B cell (primary cell): ENCODE measurements at regions not wholly inside any gene's neighbourhood (a gene's known extent, or its start where the extent isn't known, plus 50 kb on each side); places are given as distances from the start of the nearest gene placed in this dataset.

ENCODE experiments used
- ATAC-seq: fragments of 200-7000 bp; cut with Tn5 transposase; one replicate; pipeline ENCODE4 v1.10.0; 2021; ENCODE audit warnings: low read depth, mild to moderate bottlenecking, moderate number of reproducible peaks, moderate library complexity
- CTCF ChIA-PET: fragments of 350-600 bp; sonication (Branson Sonifier 250); formaldehyde crosslinking; loops from one replicate; lab custom pipeline; 2021; ENCODE audit warnings: antibody characterized with exemption, inconsistent platforms; lab: Charles Lee
- POLR2A ChIA-PET: fragments of 350-600 bp; sonication (Branson Sonifier 250); formaldehyde crosslinking; loops from one replicate; lab custom pipeline; 2021; ENCODE audit warnings: antibody characterized with exemption; lab: Charles Lee
- DNase-seq: peaks from one replicate; pipeline ENCODE4 v3.0.0; 2013
- H2AFZ ChIP-seq: 2 replicates; pipeline ENCODE4 v1.6.1; 2012; ENCODE audit warnings: mild to moderate bottlenecking, low read depth, low read length; ENCODE audit not compliant: insufficient read depth, poor library complexity, severe bottlenecking
- H3K27ac ChIP-seq, 2 donors: 1 replicate in 1 of 2; 2 replicates in 1 of 2; pipeline ENCODE4 v1.5.1; 2012 to 2013; ENCODE audit warnings: low read length in 2 of 2, mild to moderate bottlenecking in 2 of 2, moderate library complexity in 1 of 2
- H3K27me3 ChIP-seq, 4 experiments: fragments of 200-600 bp in 1 of 4; sonication (generic) in 1 of 4; replicated peaks in 1 of 4; 1 replicate in 2 of 4; 2 replicates in 2 of 4; pipeline versions ENCODE4 v1.6.1 to v1.7.0; 2013 to 2016; ENCODE audit warnings: low read length in 3 of 4, mild to moderate bottlenecking in 2 of 4, mixed read lengths in 1 of 4, moderate library complexity in 1 of 4; ENCODE audit not compliant: insufficient read depth in 4 of 4, control insufficient read depth in 3 of 4; ENCODE audit errors: control extremely low read depth in 1 of 4
- H3K36me3 ChIP-seq, 2 experiments: replicated peaks in 1 of 2; 1 replicate in 1 of 2; 2 replicates in 1 of 2; pipeline versions ENCODE4 v1.6.1 to v1.7.1; 2013; ENCODE audit warnings: low read length in 1 of 2; ENCODE audit not compliant: insufficient read depth in 2 of 2, control insufficient read depth in 1 of 2; ENCODE audit errors: control extremely low read depth in 1 of 2, extremely low read depth in 1 of 2
- H3K4me1 ChIP-seq, 2 donors: fragments of 200-600 bp in 1 of 2; sonication (generic) in 1 of 2; 1 replicate in 1 of 2; 2 replicates in 1 of 2; pipeline versions ENCODE4 v1.5.1 to v1.6.1; 2013 to 2017; ENCODE audit warnings: low read length in 2 of 2; ENCODE audit not compliant: control insufficient read depth in 2 of 2, insufficient read depth in 2 of 2
- H3K4me2 ChIP-seq: replicated peaks from 2 replicates; pipeline ENCODE3; 2012; ENCODE audit warnings: mild to moderate bottlenecking, low read depth, low read length; ENCODE audit not compliant: poor library complexity, severe bottlenecking
- H3K4me3 ChIP-seq, 5 experiments: fragments of 200-600 bp in 1 of 5; sonication (generic) in 1 of 5; 1 replicate in 3 of 5; 2 replicates in 2 of 5; pipeline versions ENCODE4 v1.5.1 to v1.7.0; 2011 to 2016; ENCODE audit warnings: low read length in 4 of 5, mild to moderate bottlenecking in 4 of 5, low read depth in 2 of 5, control low read depth in 1 of 5, moderate library complexity in 1 of 5; ENCODE audit not compliant: insufficient read depth in 1 of 5; ENCODE audit errors: control extremely low read depth in 1 of 5, extremely low read depth in 1 of 5
- H3K79me2 ChIP-seq: fragments of 200-600 bp; sonication (generic); one replicate; pipeline ENCODE4 v1.6.0; 2016; ENCODE audit warnings: low read length; ENCODE audit not compliant: control insufficient read depth, insufficient read depth
- H3K9ac ChIP-seq: fragments of 200-600 bp; sonication (generic); 2 replicates; pipeline ENCODE4 v1.6.1; 2017; ENCODE audit warnings: mild to moderate bottlenecking, low read length, moderate library complexity
- H3K9me3 ChIP-seq, 3 donors: one replicate each; pipeline versions ENCODE4 v1.6.1 to v1.7.1; 2013; ENCODE audit warnings: low read length in 2 of 3; ENCODE audit not compliant: control insufficient read depth in 2 of 3, insufficient read depth in 1 of 3; ENCODE audit errors: control extremely low read depth in 1 of 3
- H4K20me1 ChIP-seq: 2 replicates; pipeline ENCODE4 v1.6.0; 2012; ENCODE audit warnings: mild to moderate bottlenecking, low read length; ENCODE audit not compliant: insufficient read depth, control insufficient read depth, poor library complexity, severe bottlenecking
- H3K27ac Mint-ChIP-seq: one replicate; pipeline ENCODE4 v1.8.0; 2021; ENCODE audit warnings: mixed read lengths
- H3K27me3 Mint-ChIP-seq: one replicate; pipeline ENCODE4 v1.8.0; 2021; ENCODE audit warnings: mixed read lengths
- H3K4me1 Mint-ChIP-seq: one replicate; pipeline ENCODE4 v1.8.0; 2021; ENCODE audit warnings: mixed read lengths
- H3K4me3 Mint-ChIP-seq: one replicate; pipeline ENCODE4 v1.8.0; 2021; ENCODE audit warnings: mixed read lengths
- H3K9me3 Mint-ChIP-seq: one replicate; pipeline ENCODE4 v1.8.0; 2022; ENCODE audit warnings: mixed read lengths; ENCODE audit not compliant: insufficient read depth
- CTCF ChIP-seq: fragments of 200-600 bp; IDR thresholded peaks from one replicate; pipeline ENCODE4 v1.8.0; 2022; ENCODE audit warnings: antibody characterized with exemption, mild to moderate bottlenecking
- EZH2 ChIP-seq: IDR thresholded peaks from 2 replicates; pipeline ENCODE4 v1.6.1; 2012; ENCODE audit warnings: borderline replicate concordance, low read depth, mild to moderate bottlenecking, moderate library complexity, low read length; ENCODE audit not compliant: insufficient read depth, poor library complexity, severe bottlenecking
- WGBS: methylation state at CpG from one replicate; pipeline ENCODE4 v1.1.5; 2013; ENCODE audit warnings: missing lambda C conversion rate; ENCODE audit not compliant: insufficient coverage; 5-methylcytosine and 5-hydroxymethylcytosine counted together
- intact Hi-C: fragments of 100-400 bp; cut with micrococcal nuclease; formaldehyde crosslinking; loops from one replicate; pipeline ENCODE4 v1.10.0; 2022

DNA sequence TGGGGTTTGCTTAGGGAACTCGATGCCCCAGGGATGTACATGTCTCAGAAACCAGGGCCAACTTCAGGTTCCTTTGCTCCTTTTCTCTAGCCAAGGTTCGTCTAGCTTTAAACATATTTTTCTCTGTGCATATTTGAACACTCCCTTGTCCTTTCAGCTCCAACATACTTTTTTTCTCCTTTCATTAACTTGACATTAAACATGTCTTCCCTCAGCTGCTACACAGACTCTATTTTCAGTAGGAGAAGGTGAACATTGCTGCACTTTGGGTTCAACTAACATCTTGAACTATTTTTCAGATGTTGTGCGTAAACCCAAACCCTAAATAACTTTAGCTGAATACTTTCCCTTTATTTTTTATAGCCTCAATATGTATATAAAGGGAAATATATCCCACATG, 212.9 kb downstream of the MTX2 start:
- no peak for DNase-seq
- H3K36me3 ChIP-seq: no peaks in the 10 kb centered on the region
- H3K27me3 Mint-ChIP-seq: peaks cover 33% of the 10 kb centered on the region

GRCh38 chr2:176483476-176483875, 214.2 kb downstream of the MTX2 start:
- CTCF ChIA-PET: interaction anchor here (1.3 kb wide), 1 partner anchor 29 kb away, joined by 3 read pairs; no protein-coding TSS in a partner anchor
- H3K4me1 Mint-ChIP-seq: no peaks in the 10 kb centered on the region
- Histone ChIP-seq H3K4me3 (no peak overlapping the region), H4K20me1 (no peaks in the 10 kb centered on the region), H3K27ac (no peak overlapping the region), H2AFZ (no peak overlapping the region), H3K4me1 (no peaks in the 10 kb centered on the region), H3K27me3 (peaks cover 0 to 9% (median 3%) of the 10 kb centered on the region in 4 experiments), H3K79me2 (no peaks in the 10 kb centered on the region), H3K9me3 (peaks cover 0 to 2% (median 0%) of the 10 kb centered on the region in 3 donors), H3K36me3 (no peaks in the 10 kb centered on the region), H3K4me2 (no peak overlapping the region), H3K9ac (no peak overlapping the region)
- no peak overlapping the region for H3K4me3 Mint-ChIP-seq
- WGBS: 93% methylated on average over 2 of the region's 7 CpGs
- intact Hi-C loops: no loop called here
- no peak overlapping the region for H3K27ac Mint-ChIP-seq
- TF ChIP-seq EZH2: no peak
- no peak for TF ChIP-seq CTCF
- no peaks in the 10 kb centered on the region for H3K9me3 Mint-ChIP-seq
- peaks cover 34% of the 10 kb centered on the region for H3K27me3 Mint-ChIP-seq
- POLR2A ChIA-PET: no interaction called here
- DNase-seq: no peak
- ATAC-seq: no peak

More for the DNA sequence above, 212.9 kb downstream of the MTX2 start:
- no peak for ATAC-seq
- H3K9me3 Mint-ChIP-seq: no peaks in the 10 kb centered on the region
- H3K9me3 ChIP-seq: no peaks in the 10 kb centered on the region
- H3K4me3 ChIP-seq: no peak overlapping the region
- no peak overlapping the region for H3K4me2 ChIP-seq
- TF ChIP-seq EZH2: no peak
- no peak for TF ChIP-seq CTCF
- H3K4me1 ChIP-seq: no peaks in the 10 kb centered on the region
- no peak overlapping the region for H2AFZ ChIP-seq
- ChIA-PET POLR2A (no interaction called here), CTCF (interaction anchor here (0.9 kb wide), 1 partner anchor 72 kb away, joined by 3 read pairs; no protein-coding TSS in a partner anchor)
- H3K9ac ChIP-seq: no peak overlapping the region
- intact Hi-C loops: no loop called here
- H3K79me2 ChIP-seq: no peaks in the 10 kb centered on the region
- peaks cover 0 to 9% (median 3%) of the 10 kb centered on the region in 4 experiments for H3K27me3 ChIP-seq
- no peak overlapping the region for H3K27ac Mint-ChIP-seq
- no peak overlapping the region for H3K4me3 Mint-ChIP-seq
- no peak overlapping the region for H3K27ac ChIP-seq
- no peaks in the 10 kb centered on the region for H3K4me1 Mint-ChIP-seq
- WGBS: 71% methylated on average over 2 of the region's 3 CpGs
- no peaks in the 10 kb centered on the region for H4K20me1 ChIP-seq
